ENCODE measurements at regions not wholly inside any gene's neighbourhood (a gene's known extent, or its start where the extent isn't known, plus 50 kb on each side); places are given as distances from the start of the nearest gene placed in this dataset.
A peak's percentile ranks its signal among the peaks of the same experiment; 100 is the strongest.

GRCh38 chr2:67462738-67463496 is 65.8 kb downstream of the ETAA1 start:
- peaks cover 20 to 32% of the 10 kb centered on the region in 2 donors for H3K4me1 ChIP-seq (replicated peaks in 1 of 2)
- in situ Hi-C loops (cut with MboI; ENCODE audit: low pct_unique_long_range_greater_than_20kb in 2 of 9, low sequenced_read_pairs in 9 of 9, unreplicated experiment in 9 of 9): loop anchor here in 1 of 9 experiments (25.0 kb wide), 1 partner anchor 226 kb away; no protein-coding TSS in a partner anchor
- WGBS, 10 experiments: 75 to 100% (median 96%) methylated on average over 1 to 2 of the region's 2 CpGs; no CpG with 5 or more reads in 1 of the 10 experiments
- ATAC-seq (replicated peaks in 6 of 8): no peak
- H3K4me3 ChIP-seq: no peak overlapping the region
- no peak overlapping the region for H3K27ac ChIP-seq

GRCh38 chr2:67463810-67464209 is 66.7 kb downstream of the ETAA1 start:
- Histone ChIP-seq H3K27ac (peak overlapping the region in 1 of 2 donors; percentile 68), H3K4me3 (no peak overlapping the region), H3K4me1 (replicated peaks in 1 of 2) (peaks cover 24 to 31% of the 10 kb centered on the region in 2 donors)
- in situ Hi-C loops (cut with MboI; ENCODE audit: low pct_unique_long_range_greater_than_20kb in 2 of 9, low sequenced_read_pairs in 9 of 9, unreplicated experiment in 9 of 9): loop anchor here in 1 of 9 experiments (25.0 kb wide), 1 partner anchor 227 kb away; no protein-coding TSS in a partner anchor
- ATAC-seq (replicated peaks in 6 of 8): peak in 6 of 8 experiments; percentile 84 to 99 (median 97)
- WGBS, 10 experiments: 30 to 91% (median 40%) methylated on average over 2 to 5 of the region's 5 CpGs; no CpG with 5 or more reads in 4 of the 10 experiments

GRCh38 chr2:67465623-67466022 is 68.5 kb downstream of the ETAA1 start:
- in situ Hi-C loops (cut with MboI; ENCODE audit: low pct_unique_long_range_greater_than_20kb in 2 of 9, low sequenced_read_pairs in 9 of 9, unreplicated experiment in 9 of 9): loop anchor here in 1 of 9 experiments (25.0 kb wide), 1 partner anchor 228 kb away; no protein-coding TSS in a partner anchor
- no peak overlapping the region for H3K4me3 ChIP-seq
- H3K4me1 ChIP-seq (replicated peaks in 1 of 2): peaks cover 28 to 30% of the 10 kb centered on the region in 2 donors
- ATAC-seq (replicated peaks in 6 of 8): peak in 2 of 8 experiments; percentile 47 to 58
- no peak overlapping the region for H3K27ac ChIP-seq

- in situ Hi-C loops (cut with MboI; ENCODE audit: low pct_unique_long_range_greater_than_20kb in 2 of 9, low sequenced_read_pairs in 9 of 9, unreplicated experiment in 9 of 9): loop anchor here in 1 of 9 experiments (25.0 kb wide), 1 partner anchor 229 kb away; no protein-coding TSS in a partner anchor
- peak in 2 of 8 experiments; percentile 7 to 56 for ATAC-seq (replicated peaks in 6 of 8)
- peaks cover 28 to 30% of the 10 kb centered on the region in 2 donors for H3K4me1 ChIP-seq (replicated peaks in 1 of 2)
Measured at GRCh38 chr2:67466734-67467133, 69.6 kb downstream of the ETAA1 start.

GRCh38 chr2:67471681-67472080 is 74.5 kb downstream of the ETAA1 start:
- WGBS, 10 experiments: 70 to 100% (median 93%) methylated on average over 1 to 3 of the region's 3 CpGs; no CpG with 5 or more reads in 1 of the 10 experiments
- in situ Hi-C loops (cut with MboI; ENCODE audit: low pct_unique_long_range_greater_than_20kb in 2 of 9, low sequenced_read_pairs in 9 of 9, unreplicated experiment in 9 of 9): loop anchor here in 1 of 9 experiments (25.0 kb wide), 1 partner anchor 234 kb away; no protein-coding TSS in a partner anchor
- Histone ChIP-seq H3K4me1 (replicated peaks in 1 of 2) (peaks cover 8 to 13% of the 10 kb centered on the region in 2 donors), H3K27ac (no peak overlapping the region), H3K4me3 (no peak overlapping the region)
- no peak for ATAC-seq (replicated peaks in 6 of 8)

More at GRCh38 chr2:67466734-67467133, 69.6 kb downstream of the ETAA1 start:
- Histone ChIP-seq H3K27ac (no peak overlapping the region), H3K4me3 (no peak overlapping the region)
- WGBS, 10 experiments: 29 to 93% (median 71%) methylated on average over 1 to 4 of the region's 4 CpGs; no CpG with 5 or more reads in 2 of the 10 experiments

- WGBS, 10 experiments: 0 to 60% (median 36%) methylated on average over 1 to 9 of the region's 9 CpGs
- in situ Hi-C loops (cut with MboI; ENCODE audit: low pct_unique_long_range_greater_than_20kb in 2 of 9, low sequenced_read_pairs in 9 of 9, unreplicated experiment in 9 of 9): loop anchor here in 1 of 9 experiments (25.0 kb wide), 1 partner anchor 1040 kb away; the partner anchor contains the start of gene MEIS1
- Histone ChIP-seq H3K4me1 (replicated peaks in 1 of 2) (peaks cover 0 to 7% of the 10 kb centered on the region in 2 donors), H3K27ac (no peak overlapping the region), H3K4me3 (no peak overlapping the region)
- peak; percentile 47 to 80 (median 57) for ATAC-seq (replicated peaks in 6 of 8)
Measured at GRCh38 chr2:67476809-67477790, 80.0 kb downstream of the ETAA1 start.

GRCh38 chr2:67479261-67479660 is 82.1 kb downstream of the ETAA1 start:
- Histone ChIP-seq H3K4me1 (replicated peaks in 1 of 2) (peaks cover 0 to 7% of the 10 kb centered on the region in 2 donors), H3K4me3 (no peak overlapping the region), H3K27ac (no peak overlapping the region)
- in situ Hi-C loops (cut with MboI; ENCODE audit: low pct_unique_long_range_greater_than_20kb in 2 of 9, low sequenced_read_pairs in 9 of 9, unreplicated experiment in 9 of 9): loop anchor here in 1 of 9 experiments (25.0 kb wide), 1 partner anchor 1042 kb away; the partner anchor contains the start of gene MEIS1
- ATAC-seq (replicated peaks in 6 of 8): no peak
- 20 to 100% (median 100%) methylated on average over 1 of the region's 1 CpG; no CpG with 5 or more reads in 3 of the 10 experiments for WGBS, 10 experiments

GRCh38 chr2:67485431-67485830 is 88.3 kb downstream of the ETAA1 start:
- Histone ChIP-seq H3K4me3 (no peak overlapping the region), H3K4me1 (replicated peaks in 1 of 2) (peaks cover 9 to 11% of the 10 kb centered on the region in 2 donors), H3K27ac (no peak overlapping the region)
- 30 to 80% (median 41%) methylated on average over 1 to 2 of the region's 2 CpGs; no CpG with 5 or more reads in 4 of the 10 experiments for WGBS, 10 experiments
- in situ Hi-C loops (cut with MboI; ENCODE audit: low pct_unique_long_range_greater_than_20kb in 2 of 9, low sequenced_read_pairs in 9 of 9, unreplicated experiment in 9 of 9): loop anchor here in 1 of 9 experiments (25.0 kb wide), 1 partner anchor 1048 kb away; the partner anchor contains the start of gene MEIS1
- ATAC-seq (replicated peaks in 6 of 8): no peak

- in situ Hi-C loops (cut with MboI; ENCODE audit: low pct_unique_long_range_greater_than_20kb in 2 of 9, low sequenced_read_pairs in 9 of 9, unreplicated experiment in 9 of 9): loop anchor here in 1 of 9 experiments (25.0 kb wide), 1 partner anchor 1049 kb away; the partner anchor contains the start of gene MEIS1
- ATAC-seq (replicated peaks in 6 of 8): peak in 5 of 8 experiments; percentile 46 to 97 (median 60)
- H3K4me3 ChIP-seq: no peak overlapping the region
- H3K4me1 ChIP-seq (replicated peaks in 1 of 2): peaks cover 9 to 11% of the 10 kb centered on the region in 2 donors
- WGBS, 10 experiments: 75 to 100% (median 90%) methylated on average over 1 of the region's 1 CpG; no CpG with 5 or more reads in 6 of the 10 experiments
- no peak overlapping the region for H3K27ac ChIP-seq
Measured at GRCh38 chr2:67486041-67486796, 89.1 kb downstream of the ETAA1 start.

- no peak overlapping the region for H3K4me3 ChIP-seq
- 20 to 100% (median 93%) methylated on average over 1 to 3 of the region's 4 CpGs; no CpG with 5 or more reads in 2 of the 10 experiments for WGBS, 10 experiments
- in situ Hi-C loops (cut with MboI; ENCODE audit: low pct_unique_long_range_greater_than_20kb in 2 of 9, low sequenced_read_pairs in 9 of 9, unreplicated experiment in 9 of 9): loop anchor here in 1 of 9 experiments (25.0 kb wide), 1 partner anchor 1051 kb away; the partner anchor contains the start of gene MEIS1
- no peak overlapping the region for H3K27ac ChIP-seq
- H3K4me1 ChIP-seq (replicated peaks in 1 of 2): peaks cover 9 to 11% of the 10 kb centered on the region in 2 donors
- no peak for ATAC-seq (replicated peaks in 6 of 8)
Measured at GRCh38 chr2:67487993-67488392, 90.9 kb downstream of the ETAA1 start.

GRCh38 chr2:67489396-67489795 is 92.3 kb downstream of the ETAA1 start:
- no peak overlapping the region for H3K4me3 ChIP-seq
- 86 to 97% (median 93%) methylated on average over 2 to 8 of the region's 8 CpGs; no CpG with 5 or more reads in 3 of the 10 experiments for WGBS, 10 experiments
- ATAC-seq (replicated peaks in 6 of 8): no peak
- in situ Hi-C loops (cut with MboI; ENCODE audit: low pct_unique_long_range_greater_than_20kb in 2 of 9, low sequenced_read_pairs in 9 of 9, unreplicated experiment in 9 of 9): loop anchor here in 1 of 9 experiments (25.0 kb wide), 1 partner anchor 1052 kb away; the partner anchor contains the start of gene MEIS1
- H3K4me1 ChIP-seq (replicated peaks in 1 of 2): peaks cover 9 to 11% of the 10 kb centered on the region in 2 donors
- H3K27ac ChIP-seq: no peak overlapping the region
